HG03135 (cell line): ENCODE measurements at regions not wholly inside any gene's neighbourhood (a gene's known extent, or its start where the extent isn't known, plus 50 kb on each side); places are given as distances from the start of the nearest gene placed in this dataset.
"Not testable (repeated sequence)": the region's sequence is repeated elsewhere in the genome, so short reads cannot be mapped to it uniquely, and the experiment has no call there.

Experiments used
- ATAC-seq: cut with Tn5 transposase; IDR thresholded peaks from one replicate; pipeline ENCODE4 v1.9.1; 2021; ENCODE audit warnings: mild to moderate bottlenecking, moderate library complexity; ENCODE audit not compliant: unreplicated experiment

- ATAC-seq: no peak
These were observed 51.5 kb upstream of the GRM3 start for GRCh38 chr7:86592185-86592584.

- no peak for ATAC-seq
These were observed 69.7 kb upstream of the GRM3 start for GRCh38 chr7:86574006-86574405.

- no peak for ATAC-seq
These were observed 84.8 kb upstream of the GRM3 start for GRCh38 chr7:86558680-86559501.

GRCh38 chr7:86534641-86535040 is 109.1 kb upstream of the GRM3 start:
- no peak for ATAC-seq

GRCh38 chr7:86504229-86504628 is 139.5 kb upstream of the GRM3 start:
- no peak for ATAC-seq

GRCh38 chr7:86499986-86500385 is 143.7 kb upstream of the GRM3 start:
- ATAC-seq: no peak

GRCh38 chr7:86485827-86486226 is 157.9 kb upstream of the GRM3 start:
- ATAC-seq: no peak

- ATAC-seq: no peak
These were observed 164.6 kb upstream of the GRM3 start for GRCh38 chr7:86479144-86479543.

- no peak for ATAC-seq
These were observed 166.3 kb upstream of the GRM3 start for GRCh38 chr7:86477343-86477935.

GRCh38 chr7:86470763-86471162 is 172.9 kb upstream of the GRM3 start:
- no peak for ATAC-seq

GRCh38 chr7:86469680-86470295 is 173.9 kb upstream of the GRM3 start:
- peak; percentile 98 for ATAC-seq

- no peak for ATAC-seq
These were observed 189.0 kb upstream of the GRM3 start for GRCh38 chr7:86454753-86455152.

- no peak for ATAC-seq
These were observed 190.3 kb upstream of the GRM3 start for GRCh38 chr7:86453454-86453853.

GRCh38 chr7:86448856-86449255 is 194.9 kb upstream of the GRM3 start:
- no peak for ATAC-seq

- ATAC-seq: no peak
These were observed 198.4 kb upstream of the GRM3 start for GRCh38 chr7:86445285-86445684.

- ATAC-seq: no peak
These were observed 199.5 kb upstream of the GRM3 start for GRCh38 chr7:86444245-86444644.

GRCh38 chr7:86440420-86440819 is 203.3 kb upstream of the GRM3 start:
- ATAC-seq: not testable (repeated sequence)

GRCh38 chr7:86437951-86438450 is 205.7 kb upstream of the GRM3 start:
- ATAC-seq: no peak

GRCh38 chr7:86431761-86432160 is 211.9 kb upstream of the GRM3 start:
- ATAC-seq: no peak

GRCh38 chr7:86411814-86412213 is 231.9 kb upstream of the GRM3 start:
- ATAC-seq: no peak

- ATAC-seq: no peak
These were observed 236.4 kb upstream of the GRM3 start for GRCh38 chr7:86407291-86407690.

GRCh38 chr7:86391813-86392212 is 251.9 kb upstream of the GRM3 start:
- no peak for ATAC-seq
